Neural crest cell (in vitro differentiated cells): ENCODE measurements at regions not wholly inside any gene's neighbourhood (a gene's known extent, or its start where the extent isn't known, plus 50 kb on each side); places are given as distances from the start of the nearest gene placed in this dataset.

Experiments
- DNase-seq: peaks from one replicate; pipeline ENCODE4 v3.0.0; 2021; ENCODE audit warnings: low read depth, mixed read lengths, low spot score
- H3K27ac Mint-ChIP-seq: one replicate; pipeline ENCODE4 v1.8.0; 2021; ENCODE audit warnings: mild to moderate bottlenecking, mixed read lengths; ENCODE audit not compliant: unreplicated experiment
- H3K27me3 Mint-ChIP-seq: 2 replicates; pipeline ENCODE4 v1.8.0; 2021; ENCODE audit warnings: low read depth, mild to moderate bottlenecking, mixed read lengths
- H3K36me3 Mint-ChIP-seq: 2 replicates; pipeline ENCODE4 v1.8.0; 2021; ENCODE audit warnings: low read depth, mild to moderate bottlenecking, mixed read lengths
- H3K4me1 Mint-ChIP-seq: 2 replicates; pipeline ENCODE4 v1.8.0; 2021; ENCODE audit warnings: mixed read lengths
- H3K4me3 Mint-ChIP-seq: one replicate; pipeline ENCODE4 v1.8.0; 2021; ENCODE audit warnings: mild to moderate bottlenecking, mixed read lengths
- H3K9me3 Mint-ChIP-seq: 2 replicates; pipeline ENCODE4 v1.8.0; 2021; ENCODE audit warnings: mixed read lengths
- CTCF ChIP-seq: fragments of 200-600 bp; sonication (generic); conservative IDR thresholded peaks from 2 replicates; pipeline ENCODE4 v1.5.0; 2021; ENCODE audit warnings: antibody characterized with exemption, mild to moderate bottlenecking

- Mint-ChIP-seq H3K9me3 (peaks cover 7% of the 10 kb centered on the region), H3K36me3 (no peaks in the 10 kb centered on the region), H3K27ac (no peak overlapping the region), H3K4me3 (no peak overlapping the region), H3K27me3 (no peaks in the 10 kb centered on the region), H3K4me1 (peaks cover 4% of the 10 kb centered on the region)
- TF ChIP-seq CTCF, result no peak
- DNase-seq, result no peak
These were observed 281.5 kb upstream of the DKK2 start for GRCh38 chr4:107317611-107318010.

- peaks cover 4% of the 10 kb centered on the region for H3K4me1 Mint-ChIP-seq
- H3K9me3 Mint-ChIP-seq, result peaks cover 3% of the 10 kb centered on the region
- H3K4me3 Mint-ChIP-seq, result no peak overlapping the region
These were observed 279.5 kb upstream of the DKK2 start for GRCh38 chr4:107315584-107315983.

GRCh38 chr4:107314156-107314555 lies 278.0 kb upstream of the DKK2 start:
- peaks cover 4% of the 10 kb centered on the region for H3K9me3 Mint-ChIP-seq
- H3K4me1 Mint-ChIP-seq, result peaks cover 4% of the 10 kb centered on the region
- H3K4me3 Mint-ChIP-seq, result no peak overlapping the region
- no peak for DNase-seq
- H3K36me3 Mint-ChIP-seq, result no peaks in the 10 kb centered on the region
- H3K27ac Mint-ChIP-seq, result no peak overlapping the region
- no peak for TF ChIP-seq CTCF
- no peaks in the 10 kb centered on the region for H3K27me3 Mint-ChIP-seq

More at GRCh38 chr4:107315584-107315983, 279.5 kb upstream of the DKK2 start:
- no peak overlapping the region for H3K27ac Mint-ChIP-seq
- no peaks in the 10 kb centered on the region for H3K27me3 Mint-ChIP-seq
- TF ChIP-seq CTCF, result no peak
- no peak for DNase-seq
- H3K36me3 Mint-ChIP-seq, result no peaks in the 10 kb centered on the region

DNA sequence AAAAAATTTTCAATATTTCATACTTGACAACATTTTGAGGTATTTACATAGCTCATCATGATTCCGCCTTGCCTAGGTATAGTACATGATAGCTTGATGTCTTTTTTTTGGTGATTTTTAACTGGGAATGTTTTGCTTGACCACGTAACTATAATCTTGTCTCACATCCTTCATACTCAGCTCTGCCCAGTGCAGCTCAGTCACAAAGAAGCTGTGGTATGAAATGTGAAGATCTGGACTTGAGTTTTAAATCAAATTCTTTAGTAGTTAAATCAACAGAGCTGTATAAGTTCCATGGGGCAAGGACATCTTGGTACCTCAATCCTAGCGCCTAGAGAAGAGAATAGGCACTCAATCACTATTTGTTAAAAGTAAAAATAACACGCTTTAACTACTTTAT lies 276.3 kb upstream of the DKK2 start:
- H3K27ac Mint-ChIP-seq, result no peak overlapping the region
- H3K9me3 Mint-ChIP-seq, result peaks cover 4% of the 10 kb centered on the region
- no peak for DNase-seq
- no peaks in the 10 kb centered on the region for H3K36me3 Mint-ChIP-seq
- no peak overlapping the region for H3K4me3 Mint-ChIP-seq
- H3K4me1 Mint-ChIP-seq, result peaks cover 4% of the 10 kb centered on the region
- no peaks in the 10 kb centered on the region for H3K27me3 Mint-ChIP-seq
- no peak for TF ChIP-seq CTCF

DNA sequence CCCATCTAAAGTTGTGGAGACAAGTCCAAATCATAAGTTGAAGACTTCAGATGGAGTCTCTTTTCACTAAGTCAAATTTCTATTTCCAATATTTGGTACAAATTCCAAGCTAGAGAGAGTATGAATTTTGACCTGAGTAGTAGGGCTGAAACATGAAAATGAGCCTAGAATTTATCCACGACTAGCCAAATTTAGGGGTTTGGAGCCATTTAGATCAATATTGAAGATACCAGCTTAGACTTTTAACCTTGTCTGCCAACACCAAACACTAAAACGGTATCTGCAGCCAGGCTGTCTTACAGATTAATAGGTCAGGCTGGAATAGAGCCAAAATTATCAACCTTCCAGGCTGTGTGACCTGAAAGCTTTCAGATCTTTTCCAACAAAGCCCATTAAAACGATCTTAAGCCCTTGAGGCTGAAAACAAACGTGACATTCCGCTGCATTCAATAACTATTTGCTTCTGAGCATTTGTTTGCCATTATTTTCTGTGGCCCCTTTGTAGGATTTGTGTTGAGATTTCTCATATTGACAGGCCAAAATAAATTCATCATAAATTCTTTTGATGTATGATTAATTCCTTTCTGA lies 268.7 kb upstream of the DKK2 start:
- no peak for DNase-seq
- no peak for TF ChIP-seq CTCF

GRCh38 chr4:107299646-107300045 lies 263.5 kb upstream of the DKK2 start:
- Mint-ChIP-seq H3K4me3 (no peak overlapping the region), H3K36me3 (no peaks in the 10 kb centered on the region), H3K27me3 (no peaks in the 10 kb centered on the region), H3K4me1 (no peaks in the 10 kb centered on the region), H3K9me3 (peaks cover 9% of the 10 kb centered on the region), H3K27ac (no peak overlapping the region)
- no peak for DNase-seq
- no peak for TF ChIP-seq CTCF

More for the DNA sequence above, 268.7 kb upstream of the DKK2 start:
- no peaks in the 10 kb centered on the region for H3K27me3 Mint-ChIP-seq
- no peaks in the 10 kb centered on the region for H3K36me3 Mint-ChIP-seq
- H3K27ac Mint-ChIP-seq, result no peak overlapping the region
- no peaks in the 10 kb centered on the region for H3K4me1 Mint-ChIP-seq
- no peaks in the 10 kb centered on the region for H3K9me3 Mint-ChIP-seq
- H3K4me3 Mint-ChIP-seq, result no peak overlapping the region
